ENCODE measurements at regions not wholly inside any gene's neighbourhood (a gene's known extent, or its start where the extent isn't known, plus 50 kb on each side); places are given as distances from the start of the nearest gene placed in this dataset.

DNA sequence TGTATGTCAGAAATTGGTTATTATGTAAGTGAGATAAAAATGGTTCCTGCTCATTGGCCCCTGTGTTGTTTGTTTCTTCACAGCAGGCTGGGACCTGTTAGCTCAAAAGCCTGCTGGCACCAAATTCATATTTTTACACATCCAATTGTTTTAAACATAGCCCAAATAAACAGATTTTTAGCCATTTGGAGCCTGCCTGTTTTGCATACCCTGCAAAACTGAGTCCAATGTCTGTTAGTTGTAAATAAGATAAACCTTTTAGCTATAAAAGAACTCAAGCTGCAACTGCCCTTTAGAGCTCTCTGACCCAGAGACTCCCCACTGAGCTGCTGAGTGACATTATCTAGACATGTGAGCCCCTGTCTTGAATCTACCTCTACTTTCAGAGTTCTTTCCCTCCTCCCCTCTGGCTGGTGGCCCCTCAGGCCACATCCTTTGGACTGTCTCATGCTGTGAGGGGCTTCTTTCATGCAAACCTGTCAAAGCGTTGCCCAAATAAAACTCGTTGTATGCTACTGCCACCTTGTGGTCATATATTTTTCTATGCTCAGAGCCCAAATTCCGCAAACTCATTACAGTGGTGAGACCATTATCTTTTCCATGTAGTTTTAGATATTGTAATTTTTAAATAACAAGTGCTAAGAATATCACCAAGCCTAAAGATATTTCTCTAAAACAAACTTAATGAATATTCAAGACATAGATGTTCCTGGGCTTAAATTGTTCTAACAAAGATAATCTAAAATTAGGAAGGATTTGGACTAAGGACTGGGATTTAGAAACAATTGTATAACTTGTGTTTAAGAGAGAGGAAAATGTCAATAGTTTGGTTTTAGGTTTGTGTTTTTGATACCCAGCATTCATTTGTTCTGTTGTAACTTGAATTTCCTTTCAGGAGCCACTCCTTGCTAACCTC, 337.9 kb downstream of the AACS start:
- Histone ChIP-seq H3K4me3 (ENCODE audit: control extremely low read depth in 1 of 5, extremely low read depth in 1 of 5, insufficient read depth in 1 of 5, low read depth in 2 of 5, low read length in 4 of 5) (no peak overlapping the region), H3K4me1 (ENCODE audit: control insufficient read depth in 2 of 2, insufficient read depth in 2 of 2, low read length in 2 of 2) (peaks cover 10 to 14% of the 10 kb centered on the region in 2 donors), H3K9me3 (ENCODE audit: control extremely low read depth in 1 of 3, control insufficient read depth in 2 of 3, insufficient read depth in 1 of 3, low read length in 2 of 3) (peaks cover 0 to 20% (median 7%) of the 10 kb centered on the region in 3 donors), H3K36me3 (replicated peaks in 1 of 2; ENCODE audit: control extremely low read depth in 1 of 2, control insufficient read depth in 1 of 2, extremely low read depth in 1 of 2, insufficient read depth in 2 of 2, low read length in 1 of 2) (no peaks in the 10 kb centered on the region), H3K27me3 (replicated peaks in 1 of 4; ENCODE audit: control extremely low read depth in 1 of 4, control insufficient read depth in 3 of 4, insufficient read depth in 4 of 4, low read length in 3 of 4) (peaks cover 0 to 8% (median 0%) of the 10 kb centered on the region in 4 experiments), H3K79me2 (ENCODE audit: control insufficient read depth, insufficient read depth, low read length) (no peaks in the 10 kb centered on the region), H3K9ac (ENCODE audit: low read length) (no peak overlapping the region), H3K27ac (ENCODE audit: low read length in 2 of 2) (no peak overlapping the region), H3K4me2 (replicated peaks; ENCODE audit: low read depth, low read length, poor library complexity, severe bottlenecking) (no peak overlapping the region), H2AFZ (ENCODE audit: insufficient read depth, low read depth, low read length, poor library complexity, severe bottlenecking) (no peak overlapping the region), H4K20me1 (ENCODE audit: control insufficient read depth, insufficient read depth, low read length, poor library complexity, severe bottlenecking) (no peaks in the 10 kb centered on the region)
- Mint-ChIP-seq H3K27ac (no peak overlapping the region), H3K4me3 (no peak overlapping the region), H3K27me3 (peaks cover 33% of the 10 kb centered on the region), H3K9me3 (ENCODE audit: insufficient read depth) (peaks cover 8% of the 10 kb centered on the region), H3K4me1 (peaks cover 17% of the 10 kb centered on the region)
- ChIA-PET POLR2A (no interaction called here), CTCF (interaction anchor here (1.7 to 2.0 kb wide), 3 partner anchors 70 to 220 kb away, joined by 5 to 8 read pairs (median 6); no protein-coding TSS in a partner anchor)
- TF ChIP-seq EZH2 (IDR thresholded peaks at IDR 0.05; ENCODE audit: borderline replicate concordance, insufficient read depth, low read depth, low read length, poor library complexity, severe bottlenecking), result no peak
- TF ChIP-seq, protein P1, sequence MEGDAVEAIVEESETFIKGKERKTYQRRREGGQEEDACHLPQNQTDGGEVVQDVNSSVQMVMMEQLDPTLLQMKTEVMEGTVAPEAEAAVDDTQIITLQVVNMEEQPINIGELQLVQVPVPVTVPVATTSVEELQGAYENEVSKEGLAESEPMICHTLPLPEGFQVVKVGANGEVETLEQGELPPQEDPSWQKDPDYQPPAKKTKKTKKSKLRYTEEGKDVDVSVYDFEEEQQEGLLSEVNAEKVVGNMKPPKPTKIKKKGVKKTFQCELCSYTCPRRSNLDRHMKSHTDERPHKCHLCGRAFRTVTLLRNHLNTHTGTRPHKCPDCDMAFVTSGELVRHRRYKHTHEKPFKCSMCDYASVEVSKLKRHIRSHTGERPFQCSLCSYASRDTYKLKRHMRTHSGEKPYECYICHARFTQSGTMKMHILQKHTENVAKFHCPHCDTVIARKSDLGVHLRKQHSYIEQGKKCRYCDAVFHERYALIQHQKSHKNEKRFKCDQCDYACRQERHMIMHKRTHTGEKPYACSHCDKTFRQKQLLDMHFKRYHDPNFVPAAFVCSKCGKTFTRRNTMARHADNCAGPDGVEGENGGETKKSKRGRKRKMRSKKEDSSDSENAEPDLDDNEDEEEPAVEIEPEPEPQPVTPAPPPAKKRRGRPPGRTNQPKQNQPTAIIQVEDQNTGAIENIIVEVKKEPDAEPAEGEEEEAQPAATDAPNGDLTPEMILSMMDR (IDR thresholded peaks at IDR 0.05), result peak; percentile 48
- ATAC-seq (ENCODE audit: low read depth), result no peak
- peak; percentile 33 for DNase-seq
- intact Hi-C loops (cut with micrococcal nuclease), result no loop called here
- WGBS (ENCODE audit: insufficient coverage), result no CpG with 5 or more reads among the region's 3 CpGs

DNA sequence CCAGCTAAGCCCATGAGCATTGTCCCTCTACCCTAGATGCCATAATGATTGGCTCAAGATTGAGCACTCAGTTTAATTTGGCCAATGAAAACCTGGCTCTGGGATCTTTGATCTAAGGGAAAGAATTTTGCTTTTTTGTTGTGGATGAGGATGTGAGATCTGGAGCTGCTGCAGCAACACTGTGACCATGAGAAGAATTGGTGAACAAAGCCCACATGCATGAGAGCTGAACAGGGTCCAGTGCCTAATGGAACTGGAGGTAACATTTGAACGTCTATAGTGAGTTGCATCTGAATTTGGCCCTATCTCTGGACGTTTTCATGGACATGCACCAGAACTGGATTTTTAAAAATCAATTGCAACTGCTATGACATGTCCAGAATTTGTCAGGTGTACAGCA, 338.6 kb downstream of the AACS start:
- peaks cover 6% of the 10 kb centered on the region for H3K9me3 Mint-ChIP-seq (ENCODE audit: insufficient read depth)
- intact Hi-C loops (cut with micrococcal nuclease), result no loop called here
- TF ChIP-seq, protein P1 (IDR thresholded peaks at IDR 0.05), result no peak
- no peak for TF ChIP-seq EZH2 (IDR thresholded peaks at IDR 0.05; ENCODE audit: borderline replicate concordance, insufficient read depth, low read depth, low read length, poor library complexity, severe bottlenecking)
- peaks cover 17% of the 10 kb centered on the region for H3K4me1 Mint-ChIP-seq
- no peak overlapping the region for H3K4me3 Mint-ChIP-seq
- ChIA-PET POLR2A (no interaction called here), CTCF (interaction anchor here (1.9 to 2.0 kb wide), 2 partner anchors 71 to 220 kb away, joined by 5 to 8 read pairs; no protein-coding TSS in a partner anchor)
- Histone ChIP-seq H2AFZ (ENCODE audit: insufficient read depth, low read depth, low read length, poor library complexity, severe bottlenecking) (no peak overlapping the region), H3K9ac (ENCODE audit: low read length) (no peak overlapping the region), H3K4me2 (replicated peaks; ENCODE audit: low read depth, low read length, poor library complexity, severe bottlenecking) (no peak overlapping the region), H3K4me1 (ENCODE audit: control insufficient read depth in 2 of 2, insufficient read depth in 2 of 2, low read length in 2 of 2) (peaks cover 10 to 14% of the 10 kb centered on the region in 2 donors), H3K9me3 (ENCODE audit: control extremely low read depth in 1 of 3, control insufficient read depth in 2 of 3, insufficient read depth in 1 of 3, low read length in 2 of 3) (peaks cover 0 to 14% (median 7%) of the 10 kb centered on the region in 3 donors), H3K27ac (ENCODE audit: low read length in 2 of 2) (no peak overlapping the region), H3K79me2 (ENCODE audit: control insufficient read depth, insufficient read depth, low read length) (no peaks in the 10 kb centered on the region), H4K20me1 (ENCODE audit: control insufficient read depth, insufficient read depth, low read length, poor library complexity, severe bottlenecking) (no peaks in the 10 kb centered on the region), H3K36me3 (replicated peaks in 1 of 2; ENCODE audit: control extremely low read depth in 1 of 2, control insufficient read depth in 1 of 2, extremely low read depth in 1 of 2, insufficient read depth in 2 of 2, low read length in 1 of 2) (no peaks in the 10 kb centered on the region), H3K27me3 (replicated peaks in 1 of 4; ENCODE audit: control extremely low read depth in 1 of 4, control insufficient read depth in 3 of 4, insufficient read depth in 4 of 4, low read length in 3 of 4) (peaks cover 0 to 8% (median 0%) of the 10 kb centered on the region in 4 experiments), H3K4me3 (ENCODE audit: control extremely low read depth in 1 of 5, extremely low read depth in 1 of 5, insufficient read depth in 1 of 5, low read depth in 2 of 5, low read length in 4 of 5) (no peak overlapping the region)
- peaks cover 36% of the 10 kb centered on the region for H3K27me3 Mint-ChIP-seq
- no peak for ATAC-seq (ENCODE audit: low read depth)
- no peak for DNase-seq
- 75% methylated on average over 2 of the region's 2 CpGs for WGBS (ENCODE audit: insufficient coverage)
- H3K27ac Mint-ChIP-seq, result peak overlapping the region; percentile 32

Measured in B cell (primary cell).